GM12873 (cell line): ENCODE measurements at regions not wholly inside any gene's neighbourhood (a gene's known extent, or its start where the extent isn't known, plus 50 kb on each side); places are given as distances from the start of the nearest gene placed in this dataset.

Experiments used
- CTCF ChIP-seq: IDR thresholded peaks from 2 replicates; pipeline ENCODE4 v1.5.1; 2012; ENCODE audit warnings: low read depth, mild to moderate bottlenecking, moderate library complexity, low read length, control low read depth; ENCODE audit not compliant: insufficient read depth; ENCODE audit errors: missing control alignments

- TF ChIP-seq CTCF: no peak
Measured at GRCh38 chr5:155148694-155149093, 135.1 kb downstream of the KIF4B start.

GRCh38 chr5:155150012-155150411 lies 136.5 kb downstream of the KIF4B start:
- TF ChIP-seq CTCF: no peak

GRCh38 chr5:155154973-155155372 lies 141.4 kb downstream of the KIF4B start:
- no peak for TF ChIP-seq CTCF

GRCh38 chr5:155167736-155168135 lies 154.2 kb downstream of the KIF4B start:
- no peak for TF ChIP-seq CTCF

GRCh38 chr5:155181542-155181941 lies 168.0 kb downstream of the KIF4B start:
- TF ChIP-seq CTCF: no peak

GRCh38 chr5:155189476-155189875 lies 175.9 kb downstream of the KIF4B start:
- no peak for TF ChIP-seq CTCF

GRCh38 chr5:155189981-155190380 lies 176.4 kb downstream of the KIF4B start:
- TF ChIP-seq CTCF: no peak
